Esophagus (tissue), 2 donors: ENCODE measurements at regions not wholly inside any gene's neighbourhood (a gene's known extent, or its start where the extent isn't known, plus 50 kb on each side); places are given as distances from the start of the nearest gene placed in this dataset.

ENCODE experiments used
- H3K27ac ChIP-seq, 2 donors: one replicate each; pipeline ENCODE4 v1.5.1; 2013; ENCODE audit warnings: low read depth in 2 of 2, mild to moderate bottlenecking in 2 of 2, inconsistent platforms in 1 of 2, low read length in 1 of 2, moderate library complexity in 1 of 2
- H3K27me3 ChIP-seq, 2 donors: one replicate each; pipeline ENCODE4 v1.6.1; 2013; ENCODE audit warnings: low read length in 2 of 2, control low read depth in 1 of 2, mild to moderate bottlenecking in 1 of 2; ENCODE audit not compliant: insufficient read depth in 2 of 2, control insufficient read depth in 1 of 2
- H3K36me3 ChIP-seq, 2 donors: one replicate each; pipeline ENCODE4 v1.6.1; 2013; ENCODE audit warnings: low read length in 1 of 2; ENCODE audit not compliant: control insufficient read depth in 2 of 2, insufficient read depth in 2 of 2
- H3K4me1 ChIP-seq, 2 donors: one replicate each; pipeline ENCODE4 v1.6.1; 2013; ENCODE audit warnings: low read length in 1 of 2; ENCODE audit not compliant: control insufficient read depth in 2 of 2, insufficient read depth in 2 of 2
- H3K4me3 ChIP-seq, 2 donors: one replicate each; pipeline ENCODE4 v1.5.1; 2013; ENCODE audit warnings: low read length in 2 of 2, mild to moderate bottlenecking in 2 of 2, low read depth in 1 of 2, moderate library complexity in 1 of 2
- H3K9me3 ChIP-seq, 2 donors: one replicate each; pipeline ENCODE4 v1.6.1; 2013; ENCODE audit warnings: mild to moderate bottlenecking in 2 of 2, low read depth in 1 of 2, low read length in 1 of 2, moderate library complexity in 1 of 2; ENCODE audit not compliant: control insufficient read depth in 2 of 2, insufficient read depth in 1 of 2
- WGBS, 2 donors: extraction: QIAGEN DNeasy Blood & Tissue Kit; methylation state at CpG; one replicate each; pipeline ENCODE4 v1.1.7; 2013; 5-methylcytosine and 5-hydroxymethylcytosine counted together
- donor health status: healthy with polysubstance abuse.
- donor health status: Bipolar disorder and iron deficiency.

- no peaks in the 10 kb centered on the region for H3K36me3 ChIP-seq
- WGBS, 2 donors = 57 to 73% methylated on average over 4 of the region's 4 CpGs
- no peaks in the 10 kb centered on the region for H3K4me1 ChIP-seq
- H3K4me3 ChIP-seq = no peak overlapping the region
- H3K9me3 ChIP-seq = no peaks in the 10 kb centered on the region
- H3K27ac ChIP-seq = no peak overlapping the region
- no peaks in the 10 kb centered on the region for H3K27me3 ChIP-seq
These were observed 125.3 kb upstream of the ABCA1 start for GRCh38 chr9:105053209-105053652.

- H3K27ac ChIP-seq = no peak overlapping the region
These were observed 126.5 kb upstream of the ABCA1 start for GRCh38 chr9:105054491-105054890.

GRCh38 chr9:105055917-105056316 is 128.0 kb upstream of the ABCA1 start:
- Histone ChIP-seq H3K4me3 (no peak overlapping the region), H3K9me3 (no peaks in the 10 kb centered on the region), H3K27me3 (no peaks in the 10 kb centered on the region), H3K4me1 (no peaks in the 10 kb centered on the region), H3K27ac (no peak overlapping the region), H3K36me3 (no peaks in the 10 kb centered on the region)
- 73 to 85% methylated on average over 3 of the region's 3 CpGs for WGBS, 2 donors

More at GRCh38 chr9:105054491-105054890, 126.5 kb upstream of the ABCA1 start:
- no peaks in the 10 kb centered on the region for H3K27me3 ChIP-seq
- no peaks in the 10 kb centered on the region for H3K4me1 ChIP-seq
- H3K36me3 ChIP-seq = no peaks in the 10 kb centered on the region
- 64 to 70% methylated on average over 3 of the region's 3 CpGs for WGBS, 2 donors
- H3K4me3 ChIP-seq = no peak overlapping the region
- H3K9me3 ChIP-seq = no peaks in the 10 kb centered on the region

GRCh38 chr9:105057551-105057950 is 129.6 kb upstream of the ABCA1 start:
- H3K4me1 ChIP-seq = no peaks in the 10 kb centered on the region
- H3K27me3 ChIP-seq = no peaks in the 10 kb centered on the region
- H3K27ac ChIP-seq = no peak overlapping the region
- 81 to 94% methylated on average over 4 of the region's 4 CpGs for WGBS, 2 donors
- no peak overlapping the region for H3K4me3 ChIP-seq
- no peaks in the 10 kb centered on the region for H3K36me3 ChIP-seq
- no peaks in the 10 kb centered on the region for H3K9me3 ChIP-seq

GRCh38 chr9:105059252-105059651 is 131.3 kb upstream of the ABCA1 start:
- H3K36me3 ChIP-seq = no peaks in the 10 kb centered on the region
- WGBS, 2 donors = 32 to 47% methylated on average over 1 of the region's 1 CpG
- H3K27me3 ChIP-seq = no peaks in the 10 kb centered on the region
- H3K27ac ChIP-seq = no peak overlapping the region
- no peaks in the 10 kb centered on the region for H3K9me3 ChIP-seq
- peaks cover 0 to 5% of the 10 kb centered on the region in 2 donors for H3K4me1 ChIP-seq
- H3K4me3 ChIP-seq = no peak overlapping the region

GRCh38 chr9:105062222-105062855 is 134.4 kb upstream of the ABCA1 start:
- no peaks in the 10 kb centered on the region for H3K27me3 ChIP-seq
- H3K9me3 ChIP-seq = no peaks in the 10 kb centered on the region
- WGBS, 2 donors = 83 to 90% methylated on average over 7 of the region's 7 CpGs
- no peaks in the 10 kb centered on the region for H3K36me3 ChIP-seq
- H3K4me1 ChIP-seq = peaks cover 0 to 14% of the 10 kb centered on the region in 2 donors
- no peak overlapping the region for H3K4me3 ChIP-seq
- no peak overlapping the region for H3K27ac ChIP-seq

- Histone ChIP-seq H3K27ac (peak overlapping the region; percentile 64 to 89), H3K27me3 (no peaks in the 10 kb centered on the region), H3K36me3 (no peaks in the 10 kb centered on the region), H3K9me3 (no peaks in the 10 kb centered on the region), H3K4me3 (no peak overlapping the region), H3K4me1 (peaks cover 0 to 14% of the 10 kb centered on the region in 2 donors)
- 13 to 16% methylated on average over 12 of the region's 12 CpGs for WGBS, 2 donors
These were observed 136.5 kb upstream of the ABCA1 start for GRCh38 chr9:105064248-105065097.

- peak overlapping the region; percentile 64 to 89 for H3K27ac ChIP-seq
- no peaks in the 10 kb centered on the region for H3K9me3 ChIP-seq
- H3K27me3 ChIP-seq = no peaks in the 10 kb centered on the region
- peaks cover 0 to 14% of the 10 kb centered on the region in 2 donors for H3K4me1 ChIP-seq
- WGBS, 2 donors = 80 to 82% methylated on average over 17 of the region's 17 CpGs
- no peaks in the 10 kb centered on the region for H3K36me3 ChIP-seq
- H3K4me3 ChIP-seq = no peak overlapping the region
These were observed 137.4 kb upstream of the ABCA1 start for GRCh38 chr9:105065098-105066088.

- Histone ChIP-seq H3K27ac (no peak overlapping the region), H3K27me3 (no peaks in the 10 kb centered on the region), H3K36me3 (no peaks in the 10 kb centered on the region), H3K4me3 (no peak overlapping the region), H3K4me1 (peaks cover 0 to 14% of the 10 kb centered on the region in 2 donors), H3K9me3 (no peaks in the 10 kb centered on the region)
- WGBS, 2 donors = 43 to 55% methylated on average over 5 of the region's 5 CpGs
These were observed 138.4 kb upstream of the ABCA1 start for GRCh38 chr9:105066275-105066865.
